ENCODE measurements at regions not wholly inside any gene's neighbourhood (a gene's known extent, or its start where the extent isn't known, plus 50 kb on each side); places are given as distances from the start of the nearest gene placed in this dataset.

GRCh38 chr6:169946971-169947370, 195.5 kb downstream of the ERMARD start:
- TF ChIP-seq CTCF (IDR thresholded peaks at IDR 0.05) (no peak), EP300 (IDR thresholded peaks at IDR 0.05) (no peak), POLR2AphosphoS5 (IDR thresholded peaks at IDR 0.05) (no peak)
